Coronary artery (tissue), 2 donors: ENCODE measurements at regions not wholly inside any gene's neighbourhood (a gene's known extent, or its start where the extent isn't known, plus 50 kb on each side); places are given as distances from the start of the nearest gene placed in this dataset.

Experiments used
- DNase-seq: peaks from one replicate; pipeline ENCODE4 v3.0.0-alpha.2; 2017; ENCODE audit warnings: low spot score
- H3K27ac ChIP-seq, 2 donors: fragments of 200-600 bp; sonication (generic); one replicate each; pipeline ENCODE4 v1.5.1; 2016 to 2019
- H3K4me3 ChIP-seq: fragments of 200-600 bp; sonication (generic); 2 replicates; pipeline ENCODE4 v1.5.1; 2016; ENCODE audit warnings: mild to moderate bottlenecking, moderate library complexity
- CTCF ChIP-seq: fragments of 200-600 bp; sonication (generic); IDR thresholded peaks from one replicate; pipeline ENCODE4 v1.5.1; 2019; ENCODE audit warnings: antibody characterized with exemption

- DNase-seq, result no peak
- no peak for TF ChIP-seq CTCF
- H3K27ac ChIP-seq, result no peak overlapping the region
- H3K4me3 ChIP-seq, result no peak overlapping the region
Observed at GRCh38 chr14:27390155-27390554, 792.3 kb upstream of the NOVA1 start.

- H3K27ac ChIP-seq, result no peak overlapping the region
- no peak for TF ChIP-seq CTCF
- no peak for DNase-seq
- no peak overlapping the region for H3K4me3 ChIP-seq
Observed at GRCh38 chr14:27391331-27391730, 793.5 kb upstream of the NOVA1 start.

GRCh38 chr14:27392153-27392552, 794.3 kb upstream of the NOVA1 start:
- DNase-seq, result no peak
- H3K27ac ChIP-seq, result no peak overlapping the region
- TF ChIP-seq CTCF, result no peak
- no peak overlapping the region for H3K4me3 ChIP-seq

GRCh38 chr14:27409944-27410343, 812.1 kb upstream of the NOVA1 start:
- DNase-seq, result no peak
- no peak overlapping the region for H3K27ac ChIP-seq
- no peak for TF ChIP-seq CTCF
- no peak overlapping the region for H3K4me3 ChIP-seq

- no peak for TF ChIP-seq CTCF
- Histone ChIP-seq H3K27ac (no peak overlapping the region), H3K4me3 (no peak overlapping the region)
- no peak for DNase-seq
Observed at GRCh38 chr14:27410981-27411380, 813.1 kb upstream of the NOVA1 start.

- Histone ChIP-seq H3K27ac (no peak overlapping the region), H3K4me3 (no peak overlapping the region)
- DNase-seq, result no peak
- TF ChIP-seq CTCF, result no peak
Observed at GRCh38 chr14:27427796-27428195, 830.0 kb upstream of the NOVA1 start.

- Histone ChIP-seq H3K4me3 (no peak overlapping the region), H3K27ac (no peak overlapping the region)
- TF ChIP-seq CTCF, result no peak
- no peak for DNase-seq
Observed at GRCh38 chr14:27435923-27436670, 838.3 kb upstream of the NOVA1 start.
